ENCODE measurements at regions not wholly inside any gene's neighbourhood (a gene's known extent, or its start where the extent isn't known, plus 50 kb on each side); places are given as distances from the start of the nearest gene placed in this dataset.

DNA sequence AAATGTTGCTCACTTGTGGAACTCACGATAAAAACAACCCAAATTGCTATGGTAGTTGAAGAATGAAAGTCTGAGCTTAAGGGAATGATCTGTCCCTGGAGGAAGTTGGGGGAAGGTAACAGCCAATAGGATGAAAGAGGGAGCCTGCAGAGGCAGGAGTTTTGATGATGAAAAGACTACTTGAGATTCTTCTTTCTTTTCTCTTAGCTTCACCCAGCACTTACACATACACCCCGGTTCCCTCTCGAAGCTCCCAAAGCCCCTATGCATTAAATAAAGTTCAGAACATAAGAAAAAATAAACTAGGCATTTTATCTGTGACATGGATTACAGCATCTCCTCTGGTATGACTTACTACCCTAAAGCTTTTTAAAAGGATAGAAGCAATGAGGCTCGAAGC is 122.9 kb upstream of the GATB start:
- TF ChIP-seq, protein P1, sequence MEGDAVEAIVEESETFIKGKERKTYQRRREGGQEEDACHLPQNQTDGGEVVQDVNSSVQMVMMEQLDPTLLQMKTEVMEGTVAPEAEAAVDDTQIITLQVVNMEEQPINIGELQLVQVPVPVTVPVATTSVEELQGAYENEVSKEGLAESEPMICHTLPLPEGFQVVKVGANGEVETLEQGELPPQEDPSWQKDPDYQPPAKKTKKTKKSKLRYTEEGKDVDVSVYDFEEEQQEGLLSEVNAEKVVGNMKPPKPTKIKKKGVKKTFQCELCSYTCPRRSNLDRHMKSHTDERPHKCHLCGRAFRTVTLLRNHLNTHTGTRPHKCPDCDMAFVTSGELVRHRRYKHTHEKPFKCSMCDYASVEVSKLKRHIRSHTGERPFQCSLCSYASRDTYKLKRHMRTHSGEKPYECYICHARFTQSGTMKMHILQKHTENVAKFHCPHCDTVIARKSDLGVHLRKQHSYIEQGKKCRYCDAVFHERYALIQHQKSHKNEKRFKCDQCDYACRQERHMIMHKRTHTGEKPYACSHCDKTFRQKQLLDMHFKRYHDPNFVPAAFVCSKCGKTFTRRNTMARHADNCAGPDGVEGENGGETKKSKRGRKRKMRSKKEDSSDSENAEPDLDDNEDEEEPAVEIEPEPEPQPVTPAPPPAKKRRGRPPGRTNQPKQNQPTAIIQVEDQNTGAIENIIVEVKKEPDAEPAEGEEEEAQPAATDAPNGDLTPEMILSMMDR (IDR thresholded peaks at IDR 0.05), result no peak
- no peak for TF ChIP-seq POLR2A (IDR thresholded peaks at IDR 0.05)

Measured in esophagus squamous epithelium (tissue), 4 donors.